Neural cell (in vitro differentiated cells): ENCODE measurements at regions not wholly inside any gene's neighbourhood (a gene's known extent, or its start where the extent isn't known, plus 50 kb on each side); places are given as distances from the start of the nearest gene placed in this dataset.

Experiments used
- H2AFZ ChIP-seq: fragments of 200-600, 300-800 bp; sonication (generic), shearing (Covaris generic); 2 replicates; pipeline ENCODE4 v1.6.0; 2014; ENCODE audit warnings: low read depth, mild to moderate bottlenecking, antibody characterized with exemption, low read length, moderate library complexity
- H3F3A ChIP-seq: fragments of 200-600 bp; shearing (Covaris generic); 2 replicates; pipeline ENCODE4 v1.6.1; 2016; ENCODE audit warnings: mild to moderate bottlenecking, moderate library complexity, mixed read lengths, antibody characterized with exemption, low read length; ENCODE audit not compliant: insufficient read depth, poor library complexity, severe bottlenecking
- H3K27ac ChIP-seq: fragments of 200-600, 300-800 bp; sonication (generic), shearing (Covaris generic); 2 replicates; pipeline ENCODE4 v1.5.1; 2014; ENCODE audit warnings: mild to moderate bottlenecking, low read length, moderate library complexity
- H3K27me3 ChIP-seq: fragments of 300-800, 200-600 bp; sonication (generic), shearing (Covaris generic); 2 replicates; pipeline ENCODE4 v1.6.0; 2014; ENCODE audit warnings: mild to moderate bottlenecking, low read depth, low read length, moderate library complexity; ENCODE audit not compliant: insufficient read depth
- H3K36me3 ChIP-seq: fragments of 300-800, 200-600 bp; sonication (generic), shearing (Covaris generic); 2 replicates; pipeline ENCODE4 v1.5.1; 2014; ENCODE audit warnings: mild to moderate bottlenecking, antibody characterized with exemption, low read length, moderate library complexity; ENCODE audit not compliant: insufficient read depth
- H3K4me2 ChIP-seq: fragments of 300-800, 200-600 bp; sonication (generic), shearing (Covaris generic); 2 replicates; pipeline ENCODE4 v1.6.0; 2014; ENCODE audit warnings: mild to moderate bottlenecking, low read length
- H3K4me3 ChIP-seq: fragments of 300-800, 200-600 bp; sonication (generic), shearing (Covaris generic); 2 replicates; pipeline ENCODE4 v1.5.1; 2014; ENCODE audit warnings: mild to moderate bottlenecking, low read length, moderate library complexity
- H3K79me2 ChIP-seq: fragments of 200-600 bp; shearing (Covaris generic); replicated peaks from 2 replicates; pipeline ENCODE4 v1.6.0; 2014; ENCODE audit warnings: mild to moderate bottlenecking, low read length, moderate library complexity; ENCODE audit not compliant: insufficient read depth
- H3K9ac ChIP-seq: fragments of 300-800, 200-600 bp; sonication (generic), shearing (Covaris generic); 2 replicates; pipeline ENCODE4 v1.6.1; 2016; ENCODE audit warnings: mild to moderate bottlenecking, low read length, mixed read lengths
- H3K9me2 ChIP-seq: fragments of 200-600 bp; shearing (Covaris generic); 2 replicates; pipeline ENCODE4 v1.6.1; 2016; ENCODE audit warnings: mild to moderate bottlenecking, low read length, mixed read lengths; ENCODE audit not compliant: insufficient read depth
- H3K9me3 ChIP-seq: fragments of 200-600, 300-800 bp; sonication (generic), shearing (Covaris generic); 2 replicates; pipeline ENCODE4 v1.6.1; 2016; ENCODE audit warnings: mild to moderate bottlenecking, mixed run types, low read length, moderate library complexity, mixed read lengths
- H4K20me1 ChIP-seq: fragments of 200-600 bp; shearing (Covaris generic); 2 replicates; pipeline ENCODE4 v1.6.1; 2016; ENCODE audit warnings: mild to moderate bottlenecking, mixed run types; ENCODE audit not compliant: insufficient read depth
- CTCF ChIP-seq: fragments of 450-650 bp; IDR thresholded peaks from 2 replicates; pipeline ENCODE4 v1.5.1; 2014; ENCODE audit warnings: antibody characterized with exemption, mild to moderate bottlenecking, moderate library complexity; ENCODE audit not compliant: poor library complexity, severe bottlenecking
- EP300 ChIP-seq: fragments of 450-650 bp; conservative IDR thresholded peaks from 2 replicates; pipeline ENCODE4 v1.6.1; 2014; ENCODE audit warnings: antibody characterized with exemption, mild to moderate bottlenecking, moderate library complexity; ENCODE audit not compliant: poor library complexity, severe bottlenecking
- EZH2 ChIP-seq: fragments of 200-600, 300-800 bp; shearing (Covaris generic), sonication (generic); IDR thresholded peaks from 2 replicates; pipeline ENCODE4 v1.6.1; 2014; ENCODE audit warnings: antibody characterized with exemption, low read length, borderline replicate concordance, mild to moderate bottlenecking; ENCODE audit not compliant: insufficient read depth, poor library complexity, severe bottlenecking
- MXI1 ChIP-seq: fragments of 450-650 bp; conservative IDR thresholded peaks from 2 replicates; pipeline ENCODE4 v1.6.1; 2014; ENCODE audit warnings: antibody characterized with exemption, mild to moderate bottlenecking; ENCODE audit not compliant: poor library complexity, severe bottlenecking
- POLR2AphosphoS5 ChIP-seq: IDR thresholded peaks from 2 replicates; pipeline ENCODE4 v1.6.1; 2012
- RAD21 ChIP-seq: fragments of 450-650 bp; conservative IDR thresholded peaks from 2 replicates; pipeline ENCODE4 v1.6.1; 2014; ENCODE audit warnings: antibody characterized with exemption, mild to moderate bottlenecking, moderate library complexity
- REST ChIP-seq: IDR thresholded peaks from 2 replicates; pipeline ENCODE4 v1.6.1; 2012; ENCODE audit warnings: borderline replicate concordance
- SMC3 ChIP-seq: fragments of 450-650 bp; conservative IDR thresholded peaks from 2 replicates; pipeline ENCODE4 v1.6.1; 2014; ENCODE audit warnings: antibody characterized with exemption, mild to moderate bottlenecking, moderate library complexity; ENCODE audit not compliant: poor library complexity
- TAF1 ChIP-seq: IDR thresholded peaks from 2 replicates; pipeline ENCODE4 v1.6.1; 2012; ENCODE audit warnings: low read depth

GRCh38 chr20:22400440-22400839 is 183.9 kb downstream of the FOXA2 start:
- no peak for TF ChIP-seq EZH2
- no peak for TF ChIP-seq EP300
- TF ChIP-seq RAD21 = no peak
- no peak for TF ChIP-seq MXI1
- Histone ChIP-seq H3K79me2 (no peaks in the 10 kb centered on the region), H3K36me3 (no peaks in the 10 kb centered on the region), H4K20me1 (no peaks in the 10 kb centered on the region), H3K27ac (no peak overlapping the region), H3K9me3 (no peaks in the 10 kb centered on the region), H3K4me2 (no peak overlapping the region), H3K9me2 (no peaks in the 10 kb centered on the region), H2AFZ (no peak overlapping the region), H3K4me3 (no peak overlapping the region), H3F3A (no peaks in the 10 kb centered on the region), H3K27me3 (peaks cover 60% of the 10 kb centered on the region), H3K9ac (no peak overlapping the region)

- Histone ChIP-seq H3K27ac (no peak overlapping the region), H3K4me2 (no peak overlapping the region), H3K36me3 (no peaks in the 10 kb centered on the region), H4K20me1 (no peaks in the 10 kb centered on the region), H3K79me2 (no peaks in the 10 kb centered on the region), H3F3A (no peaks in the 10 kb centered on the region), H3K4me3 (no peak overlapping the region), H3K27me3 (peaks cover 11% of the 10 kb centered on the region), H3K9ac (no peak overlapping the region), H2AFZ (no peak overlapping the region), H3K9me3 (no peaks in the 10 kb centered on the region), H3K9me2 (no peaks in the 10 kb centered on the region)
- TF ChIP-seq CTCF (no peak), MXI1 (no peak), SMC3 (no peak), RAD21 (no peak), TAF1 (no peak), POLR2AphosphoS5 (no peak), EP300 (no peak), EZH2 (no peak), REST (no peak)
Observed at GRCh38 chr20:22394583-22394982, 189.8 kb downstream of the FOXA2 start.

- H3K4me2 ChIP-seq = no peak overlapping the region
Observed at GRCh38 chr20:22390543-22390903, 193.8 kb downstream of the FOXA2 start.

More at GRCh38 chr20:22390543-22390903, 193.8 kb downstream of the FOXA2 start:
- H3K27ac ChIP-seq = no peak overlapping the region
- no peaks in the 10 kb centered on the region for H3F3A ChIP-seq
- no peaks in the 10 kb centered on the region for H3K27me3 ChIP-seq
- TF ChIP-seq EZH2 = no peak
- TF ChIP-seq CTCF = no peak
- no peak for TF ChIP-seq TAF1
- no peak for TF ChIP-seq EP300
- TF ChIP-seq SMC3 = no peak
- TF ChIP-seq RAD21 = no peak
- TF ChIP-seq MXI1 = no peak
- no peak for TF ChIP-seq POLR2AphosphoS5
- TF ChIP-seq REST = no peak
- no peaks in the 10 kb centered on the region for H3K9me3 ChIP-seq
- H3K4me3 ChIP-seq = no peak overlapping the region
- no peaks in the 10 kb centered on the region for H3K9me2 ChIP-seq
- no peaks in the 10 kb centered on the region for H3K36me3 ChIP-seq
- no peak overlapping the region for H2AFZ ChIP-seq
- H4K20me1 ChIP-seq = no peaks in the 10 kb centered on the region
- H3K9ac ChIP-seq = no peak overlapping the region
- no peaks in the 10 kb centered on the region for H3K79me2 ChIP-seq
